ENCODE measurements at regions not wholly inside any gene's neighbourhood (a gene's known extent, or its start where the extent isn't known, plus 50 kb on each side); places are given as distances from the start of the nearest gene placed in this dataset.
A peak's percentile ranks its signal among the peaks of the same experiment; 100 is the strongest.

GRCh38 chr21:25390701-25391100, 216.6 kb downstream of the MRPL39 start:
- Histone ChIP-seq H3K4me2 (ENCODE audit: low read length) (no peak overlapping the region), H3K36me3 (ENCODE audit: insufficient read depth, low read length) (no peaks in the 10 kb centered on the region), H3K9ac (ENCODE audit: low read length) (no peak overlapping the region), H3K27ac (ENCODE audit: low read depth, low read length) (no peak overlapping the region), H4K20me1 (ENCODE audit: insufficient read depth, low read length) (no peaks in the 10 kb centered on the region), H3K9me3 (ENCODE audit: insufficient read depth, low read depth, low read length) (no peaks in the 10 kb centered on the region), H2AFZ (ENCODE audit: low read depth, low read length) (no peak overlapping the region), H3K79me2 (ENCODE audit: insufficient read depth, low read length) (no peaks in the 10 kb centered on the region), H3K4me3 (ENCODE audit: insufficient read depth, low read depth, low read length) (no peak overlapping the region), H3K4me1 (ENCODE audit: insufficient read depth, low read length) (peaks cover 3% of the 10 kb centered on the region), H3K27me3 (ENCODE audit: insufficient read depth, low read length) (no peaks in the 10 kb centered on the region)
- Mint-ChIP-seq H3K36me3 (ENCODE audit: low read depth, unreplicated experiment) (peaks cover 7% of the 10 kb centered on the region), H3K9me3 (ENCODE audit: unreplicated experiment) (peaks cover 3% of the 10 kb centered on the region), H3K27me3 (ENCODE audit: low read depth, unreplicated experiment) (no peaks in the 10 kb centered on the region), H3K4me1 (ENCODE audit: low read depth, unreplicated experiment) (peaks cover 4% of the 10 kb centered on the region), H3K27ac (ENCODE audit: unreplicated experiment) (no peak overlapping the region), H3K4me3 (ENCODE audit: unreplicated experiment) (no peak overlapping the region)
- no peak for TF ChIP-seq EZH2 (IDR thresholded peaks at IDR 0.05; ENCODE audit: insufficient read depth, low read length)
- no peak for TF ChIP-seq CTCF (IDR thresholded peaks at IDR 0.05; ENCODE audit: insufficient read depth, low read depth, low read length)
- DNase-seq (ENCODE audit: low read depth) (no peak), FAIRE-seq (no peak)

- peaks cover 3% of the 10 kb centered on the region for H3K9me3 Mint-ChIP-seq (ENCODE audit: unreplicated experiment)
- H3K4me1 Mint-ChIP-seq (ENCODE audit: low read depth, unreplicated experiment) = peaks cover 4% of the 10 kb centered on the region
- FAIRE-seq = no peak
- TF ChIP-seq CTCF (IDR thresholded peaks at IDR 0.05; ENCODE audit: insufficient read depth, low read depth, low read length) (no peak), EZH2 (IDR thresholded peaks at IDR 0.05; ENCODE audit: insufficient read depth, low read length) (no peak)
- no peak for DNase-seq (ENCODE audit: low read depth)
- Histone ChIP-seq H4K20me1 (ENCODE audit: insufficient read depth, low read length) (no peaks in the 10 kb centered on the region), H3K4me1 (ENCODE audit: insufficient read depth, low read length) (peaks cover 3% of the 10 kb centered on the region), H3K27ac (ENCODE audit: low read depth, low read length) (no peak overlapping the region), H3K36me3 (ENCODE audit: insufficient read depth, low read length) (no peaks in the 10 kb centered on the region), H2AFZ (ENCODE audit: low read depth, low read length) (no peak overlapping the region), H3K4me3 (ENCODE audit: insufficient read depth, low read depth, low read length) (no peak overlapping the region), H3K9me3 (ENCODE audit: insufficient read depth, low read depth, low read length) (no peaks in the 10 kb centered on the region), H3K4me2 (ENCODE audit: low read length) (no peak overlapping the region), H3K27me3 (ENCODE audit: insufficient read depth, low read length) (no peaks in the 10 kb centered on the region), H3K79me2 (ENCODE audit: insufficient read depth, low read length) (no peaks in the 10 kb centered on the region), H3K9ac (ENCODE audit: low read length) (no peak overlapping the region)
- H3K4me3 Mint-ChIP-seq (ENCODE audit: unreplicated experiment) = no peak overlapping the region
- no peaks in the 10 kb centered on the region for H3K27me3 Mint-ChIP-seq (ENCODE audit: low read depth, unreplicated experiment)
- H3K36me3 Mint-ChIP-seq (ENCODE audit: low read depth, unreplicated experiment) = peaks cover 7% of the 10 kb centered on the region
- H3K27ac Mint-ChIP-seq (ENCODE audit: unreplicated experiment) = no peak overlapping the region
Measured at GRCh38 chr21:25387665-25388064, 219.6 kb downstream of the MRPL39 start.

- FAIRE-seq = peak; percentile 68
- peak overlapping the region; percentile 37 for H3K4me2 ChIP-seq (ENCODE audit: low read length)
- TF ChIP-seq CTCF (IDR thresholded peaks at IDR 0.05; ENCODE audit: insufficient read depth, low read depth, low read length) = peak; percentile 79
- TF ChIP-seq EZH2 (IDR thresholded peaks at IDR 0.05; ENCODE audit: insufficient read depth, low read length) = no peak
Measured at GRCh38 chr21:25385911-25386474, 221.3 kb downstream of the MRPL39 start.

More at GRCh38 chr21:25385911-25386474, 221.3 kb downstream of the MRPL39 start:
- Histone ChIP-seq H3K4me3 (ENCODE audit: insufficient read depth, low read depth, low read length) (no peak overlapping the region), H3K9me3 (ENCODE audit: insufficient read depth, low read depth, low read length) (no peaks in the 10 kb centered on the region), H3K36me3 (ENCODE audit: insufficient read depth, low read length) (no peaks in the 10 kb centered on the region), H3K4me1 (ENCODE audit: insufficient read depth, low read length) (peaks cover 3% of the 10 kb centered on the region), H2AFZ (ENCODE audit: low read depth, low read length) (no peak overlapping the region), H3K9ac (ENCODE audit: low read length) (no peak overlapping the region), H3K27me3 (ENCODE audit: insufficient read depth, low read length) (no peaks in the 10 kb centered on the region), H4K20me1 (ENCODE audit: insufficient read depth, low read length) (no peaks in the 10 kb centered on the region), H3K79me2 (ENCODE audit: insufficient read depth, low read length) (no peaks in the 10 kb centered on the region), H3K27ac (ENCODE audit: low read depth, low read length) (no peak overlapping the region)
- peak; percentile 49 for DNase-seq (ENCODE audit: low read depth)
- H3K36me3 Mint-ChIP-seq (ENCODE audit: low read depth, unreplicated experiment) = peaks cover 7% of the 10 kb centered on the region
- H3K9me3 Mint-ChIP-seq (ENCODE audit: unreplicated experiment) = peaks cover 3% of the 10 kb centered on the region
- H3K4me1 Mint-ChIP-seq (ENCODE audit: low read depth, unreplicated experiment) = peaks cover 4% of the 10 kb centered on the region
- H3K27me3 Mint-ChIP-seq (ENCODE audit: low read depth, unreplicated experiment) = no peaks in the 10 kb centered on the region
- no peak overlapping the region for H3K4me3 Mint-ChIP-seq (ENCODE audit: unreplicated experiment)
- no peak overlapping the region for H3K27ac Mint-ChIP-seq (ENCODE audit: unreplicated experiment)

Measured in astrocyte (in vitro differentiated cells and primary cell).